AG10803 (cell line): ENCODE measurements at regions not wholly inside any gene's neighbourhood (a gene's known extent, or its start where the extent isn't known, plus 50 kb on each side); places are given as distances from the start of the nearest gene placed in this dataset.

ENCODE experiments used
- DNase-seq: peaks from one replicate; pipeline ENCODE4 v3.0.0; 2010; ENCODE audit warnings: low read depth
- H3K4me3 ChIP-seq: 2 replicates; pipeline ENCODE4 v1.5.1; 2011; ENCODE audit warnings: mild to moderate bottlenecking, low read length, control low read depth
- CTCF ChIP-seq: conservative IDR thresholded peaks from 2 replicates; pipeline ENCODE4 v1.5.1; 2011; ENCODE audit warnings: mild to moderate bottlenecking, low read length, control low read depth, inconsistent platforms

- TF ChIP-seq CTCF, result no peak
- DNase-seq, result no peak
- no peak overlapping the region for H3K4me3 ChIP-seq
Observed at GRCh38 chr13:99827011-99827772, 144.4 kb downstream of the ZIC5 start.

- no peak for TF ChIP-seq CTCF
- no peak overlapping the region for H3K4me3 ChIP-seq
- no peak for DNase-seq
Observed at GRCh38 chr13:99823961-99824360, 147.6 kb downstream of the ZIC5 start.

- TF ChIP-seq CTCF, result no peak
- no peak overlapping the region for H3K4me3 ChIP-seq
- DNase-seq, result no peak
Observed at GRCh38 chr13:99822820-99823219, 148.7 kb downstream of the ZIC5 start.

GRCh38 chr13:99821741-99822140 is 149.8 kb downstream of the ZIC5 start:
- TF ChIP-seq CTCF, result no peak
- no peak overlapping the region for H3K4me3 ChIP-seq
- no peak for DNase-seq

GRCh38 chr13:99819967-99820366 is 151.6 kb downstream of the ZIC5 start:
- H3K4me3 ChIP-seq, result no peak overlapping the region
- no peak for DNase-seq
- no peak for TF ChIP-seq CTCF

GRCh38 chr13:99816321-99816720 is 155.2 kb downstream of the ZIC5 start:
- DNase-seq, result no peak
- TF ChIP-seq CTCF, result no peak
- H3K4me3 ChIP-seq, result no peak overlapping the region

GRCh38 chr13:99813336-99814095 is 158.1 kb downstream of the ZIC5 start:
- no peak for DNase-seq
- TF ChIP-seq CTCF, result no peak
- no peak overlapping the region for H3K4me3 ChIP-seq
